ENCODE measurements at regions not wholly inside any gene's neighbourhood (a gene's known extent, or its start where the extent isn't known, plus 50 kb on each side); places are given as distances from the start of the nearest gene placed in this dataset.
A peak's percentile ranks its signal among the peaks of the same experiment; 100 is the strongest.

- no peak for TF ChIP-seq ZNF451 (CRISPR knock-in tag; IDR thresholded peaks at IDR 0.05)
- TF ChIP-seq NR2F1 (CRISPR knock-in tag; IDR thresholded peaks at IDR 0.05): peak in 1 of 2 experiments; percentile 47; a peak in 1 of 4 replicates
- 0 out of 2 replicates have a peak, but pooled peaks have one; percentile 29 for TF ChIP-seq TFE3 (CRISPR knock-in tag; IDR thresholded peaks at IDR 0.05)
- TF ChIP-seq ISL2 (CRISPR knock-in tag; IDR thresholded peaks at IDR 0.05): no peak; the same call in none of the 2 replicates
- TF ChIP-seq CEBPB (IDR thresholded peaks at IDR 0.05; ENCODE audit: borderline replicate concordance, low read depth, low read length): peak; percentile 90; the same call in 1 of the 2 replicates
- 0 out of 2 replicates have a peak, but pooled peaks have one; percentile 29 for TF ChIP-seq NCOA1 (CRISPR knock-in tag; IDR thresholded peaks at IDR 0.05)
- 0 out of 2 replicates have a peak, but pooled peaks have one; percentile 46 for TF ChIP-seq CREB3 (CRISPR knock-in tag; IDR thresholded peaks at IDR 0.05)
- TF ChIP-seq FOSL2 (CRISPR knock-in tag; IDR thresholded peaks at IDR 0.05): no peak
- peak; percentile 40; the same call in 1 of the 2 replicates for TF ChIP-seq RCOR2 (CRISPR knock-in tag; IDR thresholded peaks at IDR 0.05)
- TF ChIP-seq ZKSCAN8 (CRISPR knock-in tag; IDR thresholded peaks at IDR 0.05; ENCODE audit: borderline replicate concordance): no peak
- TF ChIP-seq TEAD3 (CRISPR knock-in tag; optimal IDR thresholded peaks at IDR 0.05; ENCODE audit: borderline replicate concordance): peak; percentile 35
- TF ChIP-seq ZNF317 (CRISPR knock-in tag; IDR thresholded peaks at IDR 0.05): no peak
- peak; percentile 52; the same call in 1 of the 2 replicates for TF ChIP-seq IRF2 (CRISPR knock-in tag; IDR thresholded peaks at IDR 0.05)
- peak; percentile 13; the same call in 1 of the 2 replicates for TF ChIP-seq GATAD2A (CRISPR knock-in tag; IDR thresholded peaks at IDR 0.05)
Measured at GRCh38 chr14:37819155-37820015, 224.0 kb downstream of the TTC6 start (continued).
